Effector memory CD8-positive, alpha-beta T cell (primary cell): ENCODE measurements at regions not wholly inside any gene's neighbourhood (a gene's known extent, or its start where the extent isn't known, plus 50 kb on each side); places are given as distances from the start of the nearest gene placed in this dataset.
"Not testable (repeated sequence)": the region's sequence is repeated elsewhere in the genome, so short reads cannot be mapped to it uniquely, and the experiment has no call there.

Source experiments
- ATAC-seq: fragments of 150-1000 bp; cut with Tn5 transposase; replicated peaks from 2 replicates; pipeline ENCODE4 v1.10.0; 2021; ENCODE audit warnings: mild to moderate bottlenecking, moderate library complexity
- DNase-seq, 3 experiments: peaks; one replicate each; pipeline ENCODE4 v3.0.0; 2021
- H3K27ac Mint-ChIP-seq, 2 donors: one replicate each; pipeline ENCODE4 v1.8.0; 2022; ENCODE audit warnings: mild to moderate bottlenecking in 2 of 2, mixed read lengths in 2 of 2, moderate library complexity in 2 of 2
- H3K27me3 Mint-ChIP-seq, 2 donors: one replicate each; pipeline ENCODE4 v1.8.0; 2022; ENCODE audit warnings: mixed read lengths in 2 of 2
- H3K36me3 Mint-ChIP-seq: one replicate; pipeline ENCODE4 v1.8.0; 2022; ENCODE audit warnings: mild to moderate bottlenecking, moderate library complexity, mixed read lengths; ENCODE audit not compliant: insufficient read depth
- H3K4me1 Mint-ChIP-seq, 2 donors: one replicate each; pipeline ENCODE4 v1.8.0; 2022; ENCODE audit warnings: low read depth in 2 of 2, mixed read lengths in 2 of 2
- H3K4me3 Mint-ChIP-seq, 2 donors: one replicate each; pipeline ENCODE4 v1.8.0; 2022; ENCODE audit warnings: mild to moderate bottlenecking in 2 of 2, mixed read lengths in 2 of 2, moderate library complexity in 2 of 2
- H3K9me3 Mint-ChIP-seq, 2 donors: one replicate each; pipeline ENCODE4 v1.8.0; 2022; ENCODE audit warnings: mixed read lengths in 2 of 2

DNA sequence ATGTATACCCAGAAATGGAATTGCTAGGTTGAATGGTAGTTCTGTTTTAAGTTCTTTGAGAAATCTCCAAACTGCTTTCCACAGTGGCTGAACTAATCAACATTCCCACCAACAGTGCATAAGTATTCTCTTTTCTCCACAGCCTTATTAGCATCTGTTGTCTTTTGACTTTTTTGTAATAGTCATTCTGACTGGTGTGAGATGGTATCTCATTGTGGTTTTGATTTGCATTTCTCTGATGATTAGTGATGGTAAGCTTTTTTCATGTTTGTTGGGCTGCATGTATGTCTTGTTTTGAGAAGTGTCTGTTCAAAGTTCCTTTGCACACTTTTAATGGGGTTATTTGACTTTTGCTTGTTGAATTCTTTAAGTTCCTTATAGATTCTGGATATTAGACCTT lies 52.4 kb upstream of the EHHADH start:
- not testable (repeated sequence) for H3K4me3 Mint-ChIP-seq, H3K27me3 Mint-ChIP-seq, H3K4me1 Mint-ChIP-seq, ATAC-seq, H3K27ac Mint-ChIP-seq, H3K36me3 Mint-ChIP-seq, H3K9me3 Mint-ChIP-seq, DNase-seq

DNA sequence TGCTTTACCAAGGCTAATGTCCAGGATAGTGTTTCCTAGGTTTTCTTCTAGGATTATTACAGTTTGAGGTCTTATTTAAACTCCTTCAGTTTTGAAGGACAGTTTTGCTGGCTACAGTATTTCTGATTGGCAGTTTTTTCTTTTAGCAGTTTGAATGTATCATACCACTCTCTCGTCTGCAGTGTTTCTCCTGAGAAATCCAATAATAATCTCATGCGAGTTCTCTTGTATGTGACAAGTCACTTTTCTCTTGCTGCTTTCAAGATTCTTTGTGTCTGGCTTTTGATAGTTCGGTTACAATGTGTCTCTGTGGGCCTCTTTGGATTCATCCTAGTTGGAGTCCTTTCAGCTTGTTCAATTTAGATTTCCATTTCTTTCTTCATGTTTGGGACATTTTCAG lies 53.0 kb upstream of the EHHADH start:
- H3K27me3 Mint-ChIP-seq = no peaks in the 10 kb centered on the region
- ATAC-seq (no peak), DNase-seq (no peak)
- no peaks in the 10 kb centered on the region for H3K4me1 Mint-ChIP-seq
- H3K36me3 Mint-ChIP-seq = peaks cover 3% of the 10 kb centered on the region
- no peak overlapping the region for H3K4me3 Mint-ChIP-seq
- no peak overlapping the region for H3K27ac Mint-ChIP-seq
- H3K9me3 Mint-ChIP-seq = peaks cover 0 to 6% of the 10 kb centered on the region in 2 donors

DNA sequence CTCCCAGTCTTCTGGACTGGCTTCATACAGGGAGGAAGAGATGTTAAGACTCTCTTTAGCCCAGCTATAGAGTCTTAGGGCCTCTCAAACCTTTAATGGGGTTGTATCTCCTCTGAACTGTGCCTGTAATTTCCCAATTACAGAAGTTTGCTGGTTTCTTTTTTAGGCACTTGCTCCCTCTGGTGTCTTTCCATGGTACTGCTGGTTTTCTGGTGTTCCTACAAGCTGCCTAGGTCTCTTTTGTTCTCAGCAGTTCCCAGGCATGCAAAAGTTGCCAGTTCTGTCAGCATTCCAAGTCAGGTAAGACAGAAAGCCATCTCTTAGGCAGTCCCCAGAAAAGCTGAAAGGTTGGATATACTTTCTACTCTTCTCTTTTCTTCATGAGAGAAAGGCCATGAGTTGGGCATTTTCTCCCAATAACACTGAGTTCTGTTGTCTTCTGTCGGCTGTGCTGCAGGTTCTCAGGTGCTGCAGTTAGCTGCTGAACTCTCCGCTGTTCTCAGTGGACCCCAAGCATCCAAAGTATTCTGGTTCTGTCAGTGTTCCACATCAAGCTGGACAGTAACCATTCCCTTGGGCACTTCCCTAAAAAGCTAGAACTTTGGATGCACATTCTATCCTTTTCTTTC lies 54.4 kb upstream of the EHHADH start:
- ATAC-seq (peak; percentile 40), DNase-seq (peak; percentile 32 to 47 (median 38))
- Mint-ChIP-seq H3K4me1 (no peaks in the 10 kb centered on the region), H3K27ac (no peak overlapping the region), H3K36me3 (peaks cover 3% of the 10 kb centered on the region), H3K27me3 (no peaks in the 10 kb centered on the region), H3K9me3 (peaks cover 0 to 6% of the 10 kb centered on the region in 2 donors), H3K4me3 (no peak overlapping the region)

GRCh38 chr3:185309302-185309701 lies 53.6 kb upstream of the MAP3K13 start:
- Mint-ChIP-seq H3K36me3 (peaks cover 3% of the 10 kb centered on the region), H3K9me3 (peaks cover 0 to 6% of the 10 kb centered on the region in 2 donors), H3K27me3 (no peaks in the 10 kb centered on the region), H3K27ac (no peak overlapping the region), H3K4me1 (no peaks in the 10 kb centered on the region), H3K4me3 (no peak overlapping the region)
- no peak for DNase-seq
- ATAC-seq = no peak

GRCh38 chr3:185309795-185310194 lies 53.1 kb upstream of the MAP3K13 start:
- no peaks in the 10 kb centered on the region for H3K27me3 Mint-ChIP-seq
- no peak overlapping the region for H3K27ac Mint-ChIP-seq
- H3K36me3 Mint-ChIP-seq = peaks cover 3% of the 10 kb centered on the region
- no peaks in the 10 kb centered on the region for H3K4me1 Mint-ChIP-seq
- DNase-seq (no peak), ATAC-seq (no peak)
- peaks cover 0 to 6% of the 10 kb centered on the region in 2 donors for H3K9me3 Mint-ChIP-seq
- no peak overlapping the region for H3K4me3 Mint-ChIP-seq

DNA sequence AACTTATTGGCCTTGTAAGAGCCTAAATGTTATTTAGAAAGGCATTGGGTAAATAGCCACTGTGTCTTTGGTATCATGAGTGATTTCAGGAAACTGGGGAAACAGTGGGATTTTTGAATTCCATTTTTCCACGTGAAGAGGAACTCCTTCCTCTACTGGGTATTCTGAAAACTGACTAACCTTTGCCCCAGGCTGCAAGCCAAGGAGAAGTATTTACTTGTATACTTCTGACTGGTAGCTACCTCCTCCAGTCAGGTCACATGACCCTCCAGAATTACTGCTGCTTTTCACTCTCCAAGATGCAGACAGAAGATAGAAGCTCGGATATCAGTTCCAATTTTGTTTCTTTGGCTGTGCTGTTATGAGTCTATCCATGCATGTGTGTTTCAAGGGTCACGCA lies 50.9 kb upstream of the MAP3K13 start:
- Mint-ChIP-seq H3K9me3 (peaks cover 0 to 6% of the 10 kb centered on the region in 2 donors), H3K4me3 (no peak overlapping the region), H3K4me1 (no peaks in the 10 kb centered on the region), H3K27me3 (no peaks in the 10 kb centered on the region), H3K27ac (no peak overlapping the region), H3K36me3 (peaks cover 3% of the 10 kb centered on the region)
- DNase-seq (no peak), ATAC-seq (no peak)
